GM12891 (cell line): ENCODE measurements at regions not wholly inside any gene's neighbourhood (a gene's known extent, or its start where the extent isn't known, plus 50 kb on each side); places are given as distances from the start of the nearest gene placed in this dataset.
"Not testable (repeated sequence)": the region's sequence is repeated elsewhere in the genome, so short reads cannot be mapped to it uniquely, and the experiment has no call there.

Source experiments
- DNase-seq: peaks from one replicate; pipeline ENCODE4 v3.0.0; 2011; ENCODE audit warnings: low spot score; ENCODE audit not compliant: insufficient read length
- FAIRE-seq: peaks from 2 replicates; lab custom pipeline; 2011; peaks lifted over from hg19 to GRCh38; lab: Jason Lieb, UNC
- PAX5 ChIP-seq: IDR thresholded peaks from 2 replicates; pipeline ENCODE4 v1.6.1; 2011; ENCODE audit warnings: low read length, moderate library complexity, mild to moderate bottlenecking; ENCODE audit not compliant: insufficient read depth, severe bottlenecking
- POLR2A ChIP-seq: IDR thresholded peaks from 2 replicates; pipeline ENCODE4 v1.6.1; 2011; ENCODE audit warnings: low read depth, low read length, control low read depth
- POLR2AphosphoS5 ChIP-seq: IDR thresholded peaks from 2 replicates; pipeline ENCODE4 v1.6.1; 2011; ENCODE audit warnings: low read depth, low read length, control low read depth
- POU2F2 ChIP-seq: IDR thresholded peaks from 2 replicates; pipeline ENCODE4 v1.6.1; 2011; ENCODE audit warnings: low read depth, mild to moderate bottlenecking, control low read depth, low read length, moderate library complexity
- SPI1 ChIP-seq: IDR thresholded peaks from 2 replicates; pipeline ENCODE4 v1.6.1; 2011; ENCODE audit warnings: low read depth, low read length, control low read depth
- TAF1 ChIP-seq: IDR thresholded peaks from 2 replicates; pipeline ENCODE4 v1.6.1; 2011; ENCODE audit warnings: low read depth, low read length, control low read depth

- TF ChIP-seq POLR2AphosphoS5 (no peak), SPI1 (no peak), PAX5 (no peak), TAF1 (no peak), POU2F2 (no peak), POLR2A (no peak)
- DNase-seq: no peak
- peak; percentile 23 for FAIRE-seq
These were observed 119.9 kb upstream of the SMURF2 start for GRCh38 chr17:64781810-64782555.

DNA sequence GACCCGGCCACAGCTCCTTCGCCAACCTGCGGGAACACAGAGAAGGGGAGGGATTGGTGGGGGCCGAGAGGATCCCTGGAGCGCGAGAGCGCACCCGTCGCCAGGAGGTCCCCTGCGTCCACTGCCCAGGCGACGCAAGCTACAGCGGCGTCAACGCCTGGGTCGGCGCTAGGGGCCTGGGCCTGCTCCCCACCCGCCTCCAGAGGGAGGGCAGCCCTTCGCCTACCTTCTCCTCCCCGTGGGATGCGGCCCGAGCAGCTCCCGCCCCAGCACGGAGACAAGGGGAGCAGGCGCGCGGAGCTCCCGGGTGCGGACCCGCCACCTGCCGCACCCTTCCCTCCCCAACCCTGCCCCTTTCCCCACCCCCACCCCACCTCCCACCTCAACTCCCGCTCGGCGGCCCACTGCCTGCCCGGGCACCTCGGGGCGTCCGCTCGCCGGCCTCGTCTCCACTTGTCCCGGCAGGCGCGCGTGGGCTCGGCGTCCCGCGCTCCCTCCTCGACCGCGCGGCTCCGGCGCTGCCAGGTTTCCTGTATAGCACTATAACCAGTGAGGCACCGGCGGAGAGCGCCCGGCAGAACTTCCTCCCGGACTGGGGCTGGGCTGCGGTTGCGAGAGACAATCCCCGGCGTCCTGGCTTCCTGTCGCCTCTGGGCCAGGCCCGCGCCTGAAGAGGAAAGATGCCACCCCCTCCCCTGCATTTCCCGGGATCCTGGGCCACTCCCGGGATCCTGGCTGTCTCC is 119.1 kb upstream of the SMURF2 start:
- no peak for TF ChIP-seq TAF1
- no peak for TF ChIP-seq POU2F2
- TF ChIP-seq SPI1: no peak
- no peak for TF ChIP-seq POLR2A
- TF ChIP-seq PAX5: no peak
- FAIRE-seq (peak; percentile 74), DNase-seq (peak; percentile 53)

- FAIRE-seq (peak; percentile 48), DNase-seq (peak; percentile 80)
- no peak for TF ChIP-seq TAF1
- TF ChIP-seq POLR2AphosphoS5: no peak
- no peak for TF ChIP-seq POU2F2
- no peak for TF ChIP-seq PAX5
- no peak for TF ChIP-seq POLR2A
- no peak for TF ChIP-seq SPI1
These were observed 118.2 kb upstream of the SMURF2 start for GRCh38 chr17:64780096-64781013.

GRCh38 chr17:64779376-64780095 is 117.4 kb upstream of the SMURF2 start:
- FAIRE-seq (no peak), DNase-seq (no peak)
- no peak for TF ChIP-seq TAF1
- no peak for TF ChIP-seq PAX5
- no peak for TF ChIP-seq POU2F2
- no peak for TF ChIP-seq SPI1
- TF ChIP-seq POLR2AphosphoS5: no peak

- not testable (repeated sequence) for DNase-seq, FAIRE-seq
These were observed 116.9 kb upstream of the SMURF2 start for GRCh38 chr17:64779098-64779375.

DNA sequence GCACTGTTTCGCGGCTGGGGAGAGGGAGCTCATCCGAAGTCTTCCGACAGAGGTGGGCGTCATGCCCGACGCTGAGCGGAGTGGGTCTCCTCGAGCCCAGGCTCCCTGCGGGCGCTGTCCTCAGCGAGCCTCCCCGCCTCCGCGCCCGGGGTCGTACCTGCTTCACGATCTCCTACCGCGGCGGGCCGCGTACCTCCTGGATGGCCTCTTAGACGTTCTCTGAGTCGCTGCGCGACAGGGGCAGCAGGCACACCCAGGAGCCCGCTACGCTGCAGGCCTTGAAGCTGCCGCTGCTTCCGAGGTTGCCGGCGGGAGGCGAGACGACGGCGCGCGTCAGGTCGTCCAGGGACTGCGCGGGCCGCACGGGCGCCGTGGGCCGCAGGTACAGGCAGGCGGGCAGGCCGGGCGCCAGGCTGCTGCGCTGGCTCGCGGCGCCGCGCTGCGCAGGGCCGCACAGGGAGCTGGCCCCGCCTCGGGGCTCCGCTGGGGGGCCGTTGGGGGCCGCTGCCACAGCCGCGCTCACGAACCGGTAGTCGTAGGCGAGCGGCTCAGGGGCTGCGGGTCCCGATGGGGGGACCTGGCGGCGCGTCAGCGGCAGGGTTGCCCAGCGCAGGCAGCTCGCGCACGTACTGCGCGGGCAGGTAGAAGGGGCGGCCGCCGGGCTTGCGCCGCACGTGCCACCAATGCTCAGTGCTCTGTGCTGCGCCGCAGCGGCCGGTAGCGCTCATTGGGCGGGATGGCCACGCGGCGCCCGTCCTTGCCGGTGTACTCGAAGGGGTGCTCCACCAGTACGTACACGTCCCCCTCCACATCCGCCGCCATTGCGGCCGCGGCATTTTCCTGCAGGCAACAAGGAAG is 116.4 kb upstream of the SMURF2 start:
- DNase-seq (no peak), FAIRE-seq (no peak)
- no peak for TF ChIP-seq POLR2A
- TF ChIP-seq POU2F2: no peak
- TF ChIP-seq TAF1: no peak
- no peak for TF ChIP-seq PAX5
- TF ChIP-seq SPI1: no peak
- TF ChIP-seq POLR2AphosphoS5: no peak

- FAIRE-seq: peak; percentile 80
- DNase-seq: no peak
- TF ChIP-seq TAF1: no peak
- TF ChIP-seq POLR2AphosphoS5: no peak
- no peak for TF ChIP-seq PAX5
- peak; percentile 83; the same call in 1 of the 2 replicates for TF ChIP-seq POU2F2
- TF ChIP-seq POLR2A: no peak
- TF ChIP-seq SPI1: peak; percentile 53; the same call in 1 of the 2 replicates
These were observed 115.5 kb upstream of the SMURF2 start for GRCh38 chr17:64777415-64778239.
